SJCRH30 (cell line): ENCODE measurements at regions not wholly inside any gene's neighbourhood (a gene's known extent, or its start where the extent isn't known, plus 50 kb on each side); places are given as distances from the start of the nearest gene placed in this dataset.

Experiments used
- DNase-seq, 2 experiments: peaks; one replicate each; pipeline ENCODE4 v3.0.0-alpha.2; 2015 to 2020
- H3K27ac ChIP-seq: fragments of 250-450 bp; sonication (Bioruptor Pico); 2 replicates; pipeline ENCODE4 v1.5.1; 2020; ENCODE audit warnings: mild to moderate bottlenecking, moderate library complexity
- H3K27me3 ChIP-seq: fragments of 250-450 bp; sonication (Bioruptor Pico); 2 replicates; pipeline ENCODE4 v1.5.1; 2020; ENCODE audit warnings: mild to moderate bottlenecking, moderate library complexity
- H3K36me3 ChIP-seq: fragments of 250-450 bp; sonication (Bioruptor Pico); 2 replicates; pipeline ENCODE4 v1.5.1; 2020; ENCODE audit warnings: mild to moderate bottlenecking, moderate library complexity
- H3K4me1 ChIP-seq: fragments of 250-450 bp; sonication (Bioruptor Pico); 2 replicates; pipeline ENCODE4 v1.5.1; 2020; ENCODE audit warnings: mild to moderate bottlenecking, moderate library complexity
- H3K4me3 ChIP-seq: fragments of 250-450 bp; sonication (Bioruptor Pico); 2 replicates; pipeline ENCODE4 v1.5.1; 2020; ENCODE audit warnings: mild to moderate bottlenecking, moderate library complexity
- H3K9me3 ChIP-seq: fragments of 250-450 bp; sonication (Bioruptor Pico); replicated peaks from 2 replicates; pipeline ENCODE4 v1.5.1; 2020; ENCODE audit warnings: mild to moderate bottlenecking, moderate library complexity

DNA sequence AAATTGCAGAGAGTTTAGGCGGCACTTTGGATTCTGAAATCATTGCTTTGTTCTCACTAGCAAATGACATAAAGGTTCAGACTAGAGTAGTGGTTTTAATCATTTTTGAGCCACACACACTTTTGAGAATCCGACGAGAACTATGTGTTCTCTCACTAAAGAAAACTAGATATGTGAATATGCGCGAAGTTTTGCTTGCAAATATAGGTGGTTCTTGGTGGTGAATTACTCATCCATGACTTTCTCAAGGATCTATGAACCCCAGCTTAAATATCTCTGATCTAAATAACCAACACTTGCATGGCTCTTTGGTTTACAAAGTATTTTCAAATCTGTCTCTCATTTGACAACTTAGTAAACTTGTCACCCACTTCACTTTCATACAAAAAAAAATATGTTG, 54.8 kb downstream of the NOG start:
- H3K36me3 ChIP-seq: no peaks in the 10 kb centered on the region
- H3K27me3 ChIP-seq: no peaks in the 10 kb centered on the region
- no peak overlapping the region for H3K27ac ChIP-seq
- no peak for DNase-seq
- peaks cover 7% of the 10 kb centered on the region for H3K4me1 ChIP-seq
- no peak overlapping the region for H3K4me3 ChIP-seq
- H3K9me3 ChIP-seq: no peaks in the 10 kb centered on the region

DNA sequence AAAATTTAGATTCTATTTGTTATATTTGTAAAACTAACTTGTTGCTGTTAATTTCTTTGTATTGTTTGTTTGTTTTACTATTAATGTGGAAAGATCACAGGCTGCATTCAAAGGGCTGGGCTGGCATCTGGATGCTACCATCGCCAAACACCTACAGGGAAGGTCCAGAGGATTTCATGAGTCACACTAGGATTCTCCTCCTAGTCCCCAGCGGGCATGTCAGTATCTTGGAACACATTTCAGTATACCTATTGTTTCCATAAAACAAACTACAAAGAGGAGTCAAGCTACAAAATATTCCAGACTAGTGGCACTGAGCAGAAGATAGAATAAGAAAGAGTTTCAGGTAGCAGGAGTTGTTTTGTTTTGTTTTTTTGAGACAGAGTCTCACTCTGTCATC, 55.3 kb downstream of the NOG start:
- Histone ChIP-seq H3K36me3 (no peaks in the 10 kb centered on the region), H3K9me3 (no peaks in the 10 kb centered on the region), H3K4me3 (no peak overlapping the region), H3K27me3 (no peaks in the 10 kb centered on the region), H3K27ac (no peak overlapping the region), H3K4me1 (peaks cover 11% of the 10 kb centered on the region)
- DNase-seq: no peak

DNA sequence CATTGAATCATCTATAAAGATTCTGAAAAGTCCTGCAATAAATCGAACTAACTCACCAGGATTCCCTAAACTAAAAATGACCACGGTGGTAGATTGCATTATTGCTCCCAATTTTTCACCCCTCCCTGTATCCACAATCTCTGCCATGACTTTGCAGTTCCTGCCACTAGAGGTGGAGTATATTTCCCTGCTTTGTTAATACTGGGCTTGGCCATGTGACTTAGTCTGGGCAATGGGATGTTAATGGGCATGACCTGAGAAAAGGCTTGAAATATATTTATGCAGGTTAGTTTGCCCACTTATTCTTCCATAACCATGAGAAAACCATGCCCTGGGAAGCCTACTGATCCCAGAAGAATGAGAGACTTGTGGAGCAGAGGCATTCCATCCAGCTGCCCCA, 59.1 kb downstream of the NOG start:
- H3K4me1 ChIP-seq: peaks cover 19% of the 10 kb centered on the region
- no peak overlapping the region for H3K4me3 ChIP-seq
- no peak for DNase-seq
- no peaks in the 10 kb centered on the region for H3K36me3 ChIP-seq
- H3K27ac ChIP-seq: no peak overlapping the region
- H3K27me3 ChIP-seq: no peaks in the 10 kb centered on the region
- H3K9me3 ChIP-seq: no peaks in the 10 kb centered on the region

DNA sequence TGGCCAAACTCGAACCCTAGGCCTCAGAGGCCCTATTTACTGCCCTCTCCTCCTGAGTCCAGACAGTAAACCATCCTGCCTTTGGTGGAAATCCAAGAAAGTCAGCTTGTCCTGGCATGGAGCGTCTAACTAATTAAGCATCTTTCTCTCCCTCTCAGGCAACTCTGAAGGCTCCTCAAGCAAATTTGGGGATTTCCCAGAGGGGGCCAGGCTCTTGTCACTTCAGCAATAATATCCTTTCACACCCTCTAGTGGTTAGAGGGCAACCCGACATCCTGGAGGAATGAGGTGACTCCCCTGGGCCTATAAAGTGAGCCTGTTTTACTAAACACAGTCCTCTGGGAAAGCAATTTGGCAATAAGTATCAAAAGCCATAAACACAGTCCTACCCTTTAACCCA, 60.4 kb downstream of the NOG start:
- Histone ChIP-seq H3K27me3 (no peaks in the 10 kb centered on the region), H3K36me3 (no peaks in the 10 kb centered on the region), H3K4me3 (no peak overlapping the region), H3K27ac (no peak overlapping the region), H3K4me1 (peaks cover 19% of the 10 kb centered on the region), H3K9me3 (no peaks in the 10 kb centered on the region)
- peak; percentile 79 to 89 for DNase-seq

DNA sequence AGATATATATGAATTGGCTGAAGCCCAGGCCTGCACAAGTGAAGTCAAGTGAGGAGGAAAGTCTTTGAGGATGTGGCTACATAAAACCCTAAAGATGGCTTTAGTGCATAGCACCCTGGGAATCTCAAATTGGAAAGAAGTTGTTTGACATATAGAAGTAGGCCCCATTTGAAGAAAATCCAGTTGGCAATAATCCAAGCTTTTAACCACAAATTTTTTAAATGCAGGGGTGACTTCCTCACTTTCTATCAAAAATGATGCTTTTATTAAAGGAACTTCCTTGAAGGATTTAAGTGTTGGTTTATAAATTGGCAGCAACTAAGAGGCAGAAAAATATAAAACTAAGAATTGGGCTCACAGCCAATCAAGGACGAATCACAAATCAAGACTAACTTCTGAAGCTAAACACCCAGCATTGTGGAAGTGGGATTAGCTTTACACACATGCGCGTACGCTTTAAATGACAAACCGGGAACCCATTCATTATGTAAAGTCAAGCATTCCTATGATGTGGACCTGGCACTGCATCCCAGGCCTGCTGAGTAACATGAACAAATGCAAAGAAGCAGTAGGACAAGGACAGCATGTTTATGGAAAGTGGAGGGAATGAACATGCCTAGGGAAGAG, 63.3 kb downstream of the NOG start:
- DNase-seq: no peak
- no peaks in the 10 kb centered on the region for H3K27me3 ChIP-seq
- no peaks in the 10 kb centered on the region for H3K9me3 ChIP-seq
- no peak overlapping the region for H3K4me3 ChIP-seq
- no peak overlapping the region for H3K27ac ChIP-seq
- no peaks in the 10 kb centered on the region for H3K36me3 ChIP-seq
- peaks cover 12% of the 10 kb centered on the region for H3K4me1 ChIP-seq

DNA sequence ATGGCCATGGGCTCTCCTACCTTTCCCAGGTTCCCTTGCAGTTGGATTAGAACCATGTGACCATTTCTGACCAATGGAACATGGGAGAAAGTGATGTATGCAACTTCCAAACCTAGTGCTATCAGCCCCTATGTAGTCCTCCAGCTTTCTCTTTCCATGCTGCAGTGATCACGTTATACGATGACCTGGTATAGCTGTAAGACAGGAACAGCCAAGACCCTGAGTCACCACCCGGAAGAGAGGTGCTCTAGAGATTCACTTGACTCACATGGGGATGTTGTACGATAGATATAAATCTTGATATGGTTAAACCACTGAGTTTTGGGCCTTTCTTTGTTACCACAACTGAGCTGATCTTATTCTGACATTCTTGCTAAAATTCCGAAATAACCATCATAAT, 65.1 kb downstream of the NOG start:
- Histone ChIP-seq H3K4me3 (no peak overlapping the region), H3K27me3 (no peaks in the 10 kb centered on the region), H3K36me3 (no peaks in the 10 kb centered on the region), H3K4me1 (peaks cover 10% of the 10 kb centered on the region), H3K9me3 (no peaks in the 10 kb centered on the region), H3K27ac (no peak overlapping the region)
- DNase-seq: no peak

DNA sequence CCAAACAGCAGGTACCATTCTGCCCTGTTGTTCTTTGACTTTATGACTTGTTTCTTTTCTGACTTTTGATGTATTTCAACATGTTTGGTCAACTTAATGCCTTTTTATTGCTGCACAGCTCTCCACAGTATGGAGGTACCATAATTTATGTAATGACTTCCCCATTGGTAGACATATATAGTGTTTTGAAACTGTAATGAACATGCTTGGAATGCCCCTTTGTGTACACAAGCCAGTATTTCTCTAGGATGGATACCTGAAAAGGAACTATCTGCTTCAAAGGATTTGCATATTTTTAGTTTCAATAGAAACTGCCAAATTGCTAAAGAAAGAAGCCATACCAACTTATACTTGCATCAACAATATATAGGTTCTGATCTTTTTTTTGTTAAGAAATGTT, 66.1 kb downstream of the NOG start:
- no peak for DNase-seq
- Histone ChIP-seq H3K4me3 (no peak overlapping the region), H3K36me3 (no peaks in the 10 kb centered on the region), H3K27ac (no peak overlapping the region), H3K9me3 (no peaks in the 10 kb centered on the region), H3K4me1 (0 out of 2 replicates have a peak, but pooled peaks cover 4% of the 10 kb centered on the region), H3K27me3 (no peaks in the 10 kb centered on the region)

DNA sequence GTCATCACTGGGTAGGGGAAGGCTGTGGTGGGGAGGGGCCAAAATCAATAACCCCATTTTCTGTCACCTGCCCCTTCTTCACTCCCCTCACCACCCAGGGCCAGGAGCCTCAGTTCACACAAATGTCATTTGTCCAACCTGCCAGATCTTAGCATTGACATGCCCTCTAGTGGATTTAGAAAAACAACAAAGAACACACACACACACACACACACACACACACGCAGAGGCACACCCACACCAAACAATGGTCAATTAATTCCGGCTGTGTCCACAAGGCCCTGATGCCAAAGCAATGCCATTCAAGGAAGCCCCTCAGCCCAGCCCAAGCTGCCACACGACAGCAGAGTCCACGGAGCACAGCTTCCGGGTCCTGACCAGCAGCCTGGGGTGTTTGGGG, 68.4 kb downstream of the NOG start:
- Histone ChIP-seq H3K36me3 (no peaks in the 10 kb centered on the region), H3K4me1 (0 out of 2 replicates have a peak, but pooled peaks cover 2% of the 10 kb centered on the region), H3K9me3 (no peaks in the 10 kb centered on the region), H3K4me3 (no peak overlapping the region), H3K27me3 (no peaks in the 10 kb centered on the region), H3K27ac (no peak overlapping the region)
- DNase-seq: no peak

DNA sequence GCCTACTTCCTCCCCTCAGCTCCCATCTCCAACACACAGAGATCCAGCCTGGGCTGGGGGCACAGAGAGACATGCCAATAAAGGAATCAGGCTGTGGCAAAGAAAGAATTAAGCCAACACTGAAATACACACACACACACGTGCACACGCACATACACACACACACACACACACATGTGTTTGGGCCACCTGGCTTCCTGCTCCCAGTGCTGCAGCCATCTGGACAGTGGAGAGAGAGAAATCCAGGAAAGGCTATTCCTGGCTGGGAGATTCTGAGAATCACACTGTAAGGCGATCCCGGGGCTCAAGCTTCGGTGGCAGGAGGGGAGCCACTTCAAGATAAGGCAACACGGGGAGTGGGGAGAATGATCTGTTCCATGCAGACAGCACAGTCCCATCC, 72.4 kb downstream of the NOG start:
- Histone ChIP-seq H3K36me3 (no peaks in the 10 kb centered on the region), H3K4me3 (no peak overlapping the region), H3K9me3 (no peaks in the 10 kb centered on the region), H3K27me3 (no peaks in the 10 kb centered on the region), H3K27ac (no peak overlapping the region), H3K4me1 (no peaks in the 10 kb centered on the region)
- DNase-seq: no peak

DNA sequence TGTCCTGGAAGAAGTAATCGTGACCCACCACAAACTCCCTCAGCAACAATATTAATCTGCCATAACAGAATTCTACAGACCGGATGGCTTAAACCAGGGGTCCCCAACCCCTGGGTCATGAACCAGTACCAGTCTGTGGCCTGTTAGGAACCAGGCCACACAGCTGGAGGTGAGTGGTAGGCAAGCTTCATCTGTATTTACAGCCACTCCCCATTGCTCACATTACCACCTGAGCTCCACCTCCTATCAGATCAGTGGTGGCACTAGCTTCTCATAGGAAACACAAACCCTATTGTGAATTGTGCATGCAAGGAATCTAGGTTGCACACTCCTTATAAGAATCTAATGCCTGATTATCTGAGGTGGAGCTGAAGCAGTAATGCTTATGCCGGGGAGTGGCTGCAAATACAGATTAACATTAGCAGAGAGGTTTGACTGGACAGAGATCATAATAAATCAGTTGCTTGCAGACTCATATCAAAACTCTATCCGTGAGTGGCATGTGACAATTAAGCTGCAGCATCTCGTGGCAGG, 74.5 kb downstream of the NOG start:
- Histone ChIP-seq H3K27ac (no peak overlapping the region), H3K36me3 (no peaks in the 10 kb centered on the region), H3K4me3 (no peak overlapping the region), H3K9me3 (no peaks in the 10 kb centered on the region), H3K27me3 (no peaks in the 10 kb centered on the region), H3K4me1 (no peaks in the 10 kb centered on the region)
- no peak for DNase-seq

DNA sequence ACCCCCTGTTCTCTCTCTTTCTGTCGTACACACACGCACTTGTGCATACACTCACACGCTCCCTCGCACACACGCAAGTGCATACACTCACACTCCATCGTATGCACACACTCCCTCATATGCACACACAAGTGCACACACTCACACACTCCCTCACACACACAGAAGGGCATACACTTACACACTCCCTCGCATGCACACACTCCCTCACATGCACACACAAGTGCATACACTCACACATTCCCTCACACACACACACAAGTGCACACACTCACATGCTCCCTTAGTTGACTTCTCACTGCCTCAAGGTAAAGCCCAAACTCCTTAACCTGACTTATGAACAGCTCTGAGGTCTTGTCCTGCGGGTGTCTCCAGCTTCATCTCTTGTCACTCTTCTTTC, 78.7 kb downstream of the NOG start:
- DNase-seq: no peak
- no peaks in the 10 kb centered on the region for H3K9me3 ChIP-seq
- H3K4me3 ChIP-seq: no peak overlapping the region
- H3K4me1 ChIP-seq: no peaks in the 10 kb centered on the region
- H3K36me3 ChIP-seq: no peaks in the 10 kb centered on the region
- no peaks in the 10 kb centered on the region for H3K27me3 ChIP-seq
- no peak overlapping the region for H3K27ac ChIP-seq

DNA sequence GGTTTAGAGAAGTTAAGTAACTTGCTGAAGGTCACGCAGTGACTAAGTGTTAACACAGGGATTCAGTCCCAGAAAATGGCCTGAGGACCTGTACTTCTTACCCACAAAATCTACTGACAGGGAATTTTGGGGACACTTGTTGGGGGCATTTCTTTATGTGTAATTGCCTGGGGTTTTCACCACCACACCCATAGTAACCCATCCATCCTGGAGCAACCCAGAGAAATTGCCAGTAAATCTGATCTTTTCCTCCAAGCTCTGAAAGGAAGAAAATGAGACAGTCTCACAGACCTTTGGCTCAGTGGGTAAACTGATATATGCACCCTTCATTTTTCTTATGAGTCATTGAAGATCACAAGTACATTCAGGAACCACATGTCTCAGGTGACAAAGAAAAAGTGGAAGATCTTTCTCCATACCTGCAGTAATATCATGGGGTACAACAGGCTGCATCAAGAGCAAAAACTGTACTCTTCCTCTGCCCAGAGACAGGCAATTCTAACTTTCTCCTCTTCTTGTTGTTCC, 81.0 kb downstream of the NOG start:
- Histone ChIP-seq H3K9me3 (no peaks in the 10 kb centered on the region), H3K4me3 (no peak overlapping the region), H3K27ac (no peak overlapping the region), H3K36me3 (no peaks in the 10 kb centered on the region), H3K4me1 (peaks cover 3% of the 10 kb centered on the region), H3K27me3 (no peaks in the 10 kb centered on the region)
- no peak for DNase-seq

DNA sequence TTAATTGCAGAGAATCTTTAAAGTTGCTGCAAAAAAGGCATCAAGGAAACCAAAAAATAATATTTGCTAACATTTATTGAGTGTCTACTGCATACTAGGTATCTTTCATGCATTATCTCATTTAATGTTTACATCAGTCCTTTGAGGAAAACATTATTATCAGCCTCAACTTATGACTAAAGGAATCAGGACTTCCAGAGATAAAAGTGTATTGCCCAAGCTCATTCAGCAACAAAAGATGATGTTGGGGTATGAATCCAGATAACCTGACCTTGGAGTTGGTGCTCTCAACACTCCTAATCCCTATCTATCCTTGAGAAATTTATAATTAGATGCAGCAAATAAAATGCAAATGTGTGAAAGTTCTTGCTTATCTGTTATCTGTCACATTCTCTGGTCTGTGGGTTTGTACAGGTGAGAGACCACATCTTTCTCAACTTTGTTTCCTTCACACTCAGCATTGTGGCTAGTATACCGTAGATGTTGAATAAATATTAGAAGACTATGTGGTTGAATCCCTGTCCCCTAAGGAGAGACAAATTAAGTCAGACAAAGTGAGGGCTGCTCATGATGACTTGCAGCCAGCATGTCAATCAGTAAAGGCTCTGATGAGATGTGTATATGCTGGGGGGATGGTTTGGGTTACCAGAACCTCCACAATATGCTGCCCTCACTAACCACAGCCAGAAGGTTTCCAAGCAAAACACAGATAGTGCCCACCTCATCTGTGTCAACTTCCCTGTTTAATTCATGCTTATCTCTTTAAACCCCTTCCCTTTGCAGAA, 82.6 kb downstream of the NOG start:
- Histone ChIP-seq H3K9me3 (no peaks in the 10 kb centered on the region), H3K27me3 (no peaks in the 10 kb centered on the region), H3K4me1 (peaks cover 19% of the 10 kb centered on the region), H3K4me3 (no peak overlapping the region), H3K27ac (no peak overlapping the region), H3K36me3 (no peaks in the 10 kb centered on the region)
- DNase-seq: no peak

DNA sequence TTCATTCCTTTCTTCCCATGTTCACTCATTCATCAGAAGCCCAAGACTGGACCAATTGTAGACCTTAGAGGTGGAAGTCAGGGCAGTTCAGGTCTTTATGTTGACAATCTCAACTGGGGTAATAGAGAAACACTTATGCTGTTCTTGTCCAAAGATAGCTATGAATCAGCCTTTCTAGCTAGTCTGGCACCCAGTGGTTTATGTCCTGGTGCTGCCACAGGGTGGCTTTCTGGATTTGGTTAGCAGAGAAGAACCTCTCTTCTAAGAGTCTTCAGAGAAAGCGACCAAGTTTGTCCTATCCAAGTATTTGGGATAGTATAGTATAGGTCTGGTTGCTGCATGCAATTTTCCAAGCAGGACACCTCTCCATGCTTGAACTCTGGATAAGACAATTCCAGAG, 83.3 kb downstream of the NOG start:
- Histone ChIP-seq H3K4me3 (no peak overlapping the region), H3K27me3 (no peaks in the 10 kb centered on the region), H3K4me1 (peaks cover 23% of the 10 kb centered on the region), H3K27ac (no peak overlapping the region), H3K9me3 (no peaks in the 10 kb centered on the region), H3K36me3 (no peaks in the 10 kb centered on the region)
- no peak for DNase-seq

DNA sequence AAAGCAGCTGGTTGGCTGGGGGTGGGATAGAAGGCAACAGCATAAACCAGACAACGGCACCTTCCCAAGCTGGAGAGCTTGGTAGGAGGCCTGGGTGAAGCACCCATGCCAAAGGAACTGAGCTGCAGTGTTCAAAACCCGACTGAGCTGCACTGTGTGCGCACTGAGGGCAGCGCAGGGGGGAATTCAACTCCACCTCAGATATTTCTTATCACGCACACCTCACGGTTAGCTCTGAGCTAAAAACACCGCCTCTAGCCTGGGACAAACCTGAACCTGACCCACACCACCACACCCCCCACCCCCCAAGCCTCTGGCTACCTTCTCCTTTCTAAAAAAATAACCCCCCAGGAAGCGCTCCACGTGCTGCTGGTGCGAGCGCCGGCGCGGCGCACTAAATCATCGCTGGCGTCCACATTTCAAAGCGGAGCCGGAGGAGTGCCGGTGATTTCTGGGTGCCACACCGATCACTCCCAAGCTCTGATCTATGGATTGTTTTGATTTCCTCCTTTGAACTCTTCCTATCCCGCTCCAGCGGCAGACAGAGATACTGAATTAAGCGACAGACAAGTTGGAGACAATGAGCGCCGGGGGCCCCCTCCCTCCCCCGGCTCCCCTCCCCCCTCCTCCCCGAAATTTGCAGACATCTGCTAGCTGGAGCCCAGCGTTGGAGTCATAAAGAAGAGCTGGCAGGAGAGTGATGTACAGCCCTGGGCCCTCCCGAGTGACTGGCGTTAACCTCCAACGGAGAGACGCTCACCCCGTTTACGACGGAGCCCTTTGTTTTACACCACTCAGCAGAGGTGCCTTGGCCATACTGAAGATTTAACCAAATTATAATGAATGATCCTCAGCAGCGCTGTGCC, 85.0 kb downstream of the NOG start:
- DNase-seq: peak in 1 of 2 experiments; percentile 29
- Histone ChIP-seq H3K27me3 (no peaks in the 10 kb centered on the region), H3K27ac (peak overlapping the region; percentile 43), H3K36me3 (no peaks in the 10 kb centered on the region), H3K4me1 (peaks cover 38% of the 10 kb centered on the region), H3K9me3 (no peaks in the 10 kb centered on the region), H3K4me3 (peak overlapping the region; percentile 46)
